H1 (cell line): ENCODE measurements at regions not wholly inside any gene's neighbourhood (a gene's known extent, or its start where the extent isn't known, plus 50 kb on each side); places are given as distances from the start of the nearest gene placed in this dataset.

Source experiments
- ATF3 ChIP-seq: IDR thresholded peaks from 2 replicates; pipeline ENCODE4 v1.6.1; 2011; ENCODE audit warnings: low read depth, mild to moderate bottlenecking, low read length; ENCODE audit not compliant: insufficient read depth
- BCL11A ChIP-seq, 2 experiments: IDR thresholded peaks; one replicate each; pipeline ENCODE4 v1.6.1; 2011; ENCODE audit warnings: low read depth in 2 of 2, low read length in 2 of 2, mild to moderate bottlenecking in 2 of 2
- CHD1 ChIP-seq: IDR thresholded peaks from 2 replicates; pipeline ENCODE4 v1.6.1; 2012; ENCODE audit warnings: low read depth, low read length, improper control_type of control experiment
- GABPA ChIP-seq: IDR thresholded peaks from 2 replicates; pipeline ENCODE4 v1.6.1; 2011; ENCODE audit warnings: mild to moderate bottlenecking, low read length, moderate library complexity, borderline replicate concordance; ENCODE audit not compliant: insufficient read depth
- HDAC6 ChIP-seq: IDR thresholded peaks from one replicate; pipeline ENCODE4 v1.7.1; 2012; ENCODE audit warnings: low read depth, mild to moderate bottlenecking, inconsistent platforms, low read length, moderate library complexity
- RXRA ChIP-seq: IDR thresholded peaks from 2 replicates; pipeline ENCODE4 v1.6.1; 2011; ENCODE audit warnings: low read depth, mild to moderate bottlenecking, low read length, moderate library complexity; ENCODE audit not compliant: insufficient read depth
- TF ChIP-seq, protein P1 (sequence below), 3 experiments: IDR thresholded peaks; 1 replicate in 2 of 3; 2 replicates in 1 of 3; pipeline versions ENCODE4 v1.5.1 to v1.6.1; 2011; ENCODE audit warnings: low read length in 3 of 3, mild to moderate bottlenecking in 3 of 3, inconsistent platforms in 2 of 3, low read depth in 1 of 3, moderate library complexity in 1 of 3; ENCODE audit not compliant: insufficient read depth in 1 of 3; ENCODE audit errors: control extremely low read depth in 1 of 3

DNA sequence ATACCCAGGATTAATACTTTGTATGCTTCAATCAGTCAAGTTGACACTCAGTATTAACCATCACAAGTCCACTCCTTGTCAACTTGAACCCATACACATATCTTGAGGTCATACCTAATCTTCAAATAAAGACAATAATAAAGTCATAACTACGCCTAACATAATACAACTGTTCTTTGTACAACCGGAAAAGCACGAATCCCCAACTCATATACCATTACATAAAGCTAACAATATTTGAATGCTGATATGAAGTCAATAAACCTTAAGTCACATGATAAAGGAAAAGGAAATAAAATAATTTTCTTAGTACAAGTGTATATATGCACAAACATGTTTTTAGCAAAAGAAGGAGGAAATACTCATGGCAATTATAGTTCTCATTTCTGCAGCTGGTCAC, 770.6 kb upstream of the GYPC start:
- TF ChIP-seq ATF3 (no peak), RXRA (no peak), BCL11A (IDR thresholded peaks at IDR 0.05; ENCODE audit: low read depth in 2 of 2, low read length in 2 of 2) (no peak), CHD1 (no peak), GABPA (no peak), HDAC6 (no peak)
- TF ChIP-seq, protein P1, sequence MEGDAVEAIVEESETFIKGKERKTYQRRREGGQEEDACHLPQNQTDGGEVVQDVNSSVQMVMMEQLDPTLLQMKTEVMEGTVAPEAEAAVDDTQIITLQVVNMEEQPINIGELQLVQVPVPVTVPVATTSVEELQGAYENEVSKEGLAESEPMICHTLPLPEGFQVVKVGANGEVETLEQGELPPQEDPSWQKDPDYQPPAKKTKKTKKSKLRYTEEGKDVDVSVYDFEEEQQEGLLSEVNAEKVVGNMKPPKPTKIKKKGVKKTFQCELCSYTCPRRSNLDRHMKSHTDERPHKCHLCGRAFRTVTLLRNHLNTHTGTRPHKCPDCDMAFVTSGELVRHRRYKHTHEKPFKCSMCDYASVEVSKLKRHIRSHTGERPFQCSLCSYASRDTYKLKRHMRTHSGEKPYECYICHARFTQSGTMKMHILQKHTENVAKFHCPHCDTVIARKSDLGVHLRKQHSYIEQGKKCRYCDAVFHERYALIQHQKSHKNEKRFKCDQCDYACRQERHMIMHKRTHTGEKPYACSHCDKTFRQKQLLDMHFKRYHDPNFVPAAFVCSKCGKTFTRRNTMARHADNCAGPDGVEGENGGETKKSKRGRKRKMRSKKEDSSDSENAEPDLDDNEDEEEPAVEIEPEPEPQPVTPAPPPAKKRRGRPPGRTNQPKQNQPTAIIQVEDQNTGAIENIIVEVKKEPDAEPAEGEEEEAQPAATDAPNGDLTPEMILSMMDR (IDR thresholded peaks at IDR 0.05; ENCODE audit: control extremely low read depth in 1 of 3, insufficient read depth in 1 of 3, low read depth in 1 of 3, low read length in 3 of 3): no peak
